ENCODE measurements at regions not wholly inside any gene's neighbourhood (a gene's known extent, or its start where the extent isn't known, plus 50 kb on each side); places are given as distances from the start of the nearest gene placed in this dataset.

DNA sequence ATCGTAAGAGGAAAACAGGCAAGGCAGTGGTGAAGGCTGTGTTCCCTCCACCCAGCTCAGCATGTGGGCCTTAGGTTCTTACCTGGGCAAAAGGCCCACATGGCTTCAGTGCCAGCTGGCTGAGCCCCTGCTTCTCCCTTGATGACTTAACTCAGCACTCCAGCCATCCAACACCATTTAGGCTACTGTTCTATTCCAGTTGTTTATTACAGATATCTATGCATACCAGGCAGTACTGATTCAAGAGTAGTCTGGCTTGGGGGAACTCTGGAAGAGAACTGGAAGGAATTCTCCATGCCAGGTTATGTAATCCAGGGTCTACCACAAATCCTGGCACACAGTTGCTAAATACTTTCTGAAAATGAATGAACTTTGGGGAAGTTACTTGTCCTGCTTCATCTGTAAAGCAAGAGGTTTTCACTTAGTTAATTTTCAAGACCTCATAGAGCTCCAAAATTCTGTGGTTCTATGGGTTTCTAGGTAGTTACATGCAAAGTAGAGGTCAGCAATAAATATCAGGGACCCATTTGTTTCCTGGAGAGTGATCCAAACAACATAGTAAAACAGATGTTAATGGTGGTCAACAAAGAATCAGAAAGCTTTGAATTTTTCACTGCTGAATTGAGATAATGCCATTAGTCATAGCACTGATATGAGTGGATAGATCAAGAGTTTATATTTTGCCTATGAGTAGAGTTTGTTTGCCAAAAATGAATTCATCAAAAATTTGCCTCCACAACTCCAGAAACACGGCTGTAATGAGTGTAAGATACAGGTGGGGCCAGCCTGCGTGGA, 88.2 kb upstream of the OSMR start:
- DNase-seq (ENCODE audit: low read depth, low spot score), result peak; percentile 57
- H3K4me3 ChIP-seq (ENCODE audit: low read depth, low read length), result no peak overlapping the region
- in situ Hi-C loops (cut with HindIII; ENCODE audit: low sequenced_read_pairs), result no loop called here
- TF ChIP-seq, protein P1, sequence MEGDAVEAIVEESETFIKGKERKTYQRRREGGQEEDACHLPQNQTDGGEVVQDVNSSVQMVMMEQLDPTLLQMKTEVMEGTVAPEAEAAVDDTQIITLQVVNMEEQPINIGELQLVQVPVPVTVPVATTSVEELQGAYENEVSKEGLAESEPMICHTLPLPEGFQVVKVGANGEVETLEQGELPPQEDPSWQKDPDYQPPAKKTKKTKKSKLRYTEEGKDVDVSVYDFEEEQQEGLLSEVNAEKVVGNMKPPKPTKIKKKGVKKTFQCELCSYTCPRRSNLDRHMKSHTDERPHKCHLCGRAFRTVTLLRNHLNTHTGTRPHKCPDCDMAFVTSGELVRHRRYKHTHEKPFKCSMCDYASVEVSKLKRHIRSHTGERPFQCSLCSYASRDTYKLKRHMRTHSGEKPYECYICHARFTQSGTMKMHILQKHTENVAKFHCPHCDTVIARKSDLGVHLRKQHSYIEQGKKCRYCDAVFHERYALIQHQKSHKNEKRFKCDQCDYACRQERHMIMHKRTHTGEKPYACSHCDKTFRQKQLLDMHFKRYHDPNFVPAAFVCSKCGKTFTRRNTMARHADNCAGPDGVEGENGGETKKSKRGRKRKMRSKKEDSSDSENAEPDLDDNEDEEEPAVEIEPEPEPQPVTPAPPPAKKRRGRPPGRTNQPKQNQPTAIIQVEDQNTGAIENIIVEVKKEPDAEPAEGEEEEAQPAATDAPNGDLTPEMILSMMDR (IDR thresholded peaks at IDR 0.05; ENCODE audit: low read depth, low read length), result no peak

DNA sequence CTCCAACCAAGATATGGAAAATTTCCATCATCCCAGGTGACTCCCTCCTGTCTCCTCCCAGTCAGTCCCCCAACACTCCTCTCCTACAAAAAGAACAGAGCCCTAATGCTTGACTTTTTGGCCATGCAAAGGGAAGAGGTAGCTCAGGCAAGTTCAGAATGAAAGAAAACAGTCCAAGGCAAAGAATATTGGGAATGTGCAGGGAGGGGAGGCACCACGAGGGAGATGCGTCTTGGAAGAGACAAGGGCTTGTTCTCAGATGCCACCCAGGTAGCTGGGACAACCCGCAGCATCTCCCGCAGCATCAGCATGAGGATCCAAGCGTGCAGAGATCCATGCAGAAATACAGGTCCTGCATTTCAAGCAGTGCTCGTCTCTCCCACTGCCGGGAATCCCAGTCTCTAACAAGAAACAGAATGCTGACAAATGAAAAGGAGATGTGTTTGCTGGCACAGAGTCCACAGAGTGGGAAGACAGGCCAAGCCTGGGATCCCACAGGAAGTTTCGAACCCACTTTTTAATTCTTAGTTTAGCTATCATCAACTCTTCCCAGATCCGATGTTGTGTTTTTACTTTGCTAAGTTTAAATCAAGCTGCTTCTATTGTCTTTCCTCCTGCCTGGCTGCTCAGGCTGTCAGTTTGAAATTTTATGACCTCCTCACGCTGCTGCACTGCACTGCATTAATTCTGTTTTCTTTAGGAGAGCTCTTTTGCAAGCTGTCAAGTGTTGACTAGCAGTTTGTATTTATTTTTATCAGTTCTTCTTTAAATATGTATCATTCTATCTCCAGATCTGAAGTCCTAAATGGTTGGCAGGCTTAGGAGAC, 86.8 kb upstream of the OSMR start:
- in situ Hi-C loops (cut with HindIII; ENCODE audit: low sequenced_read_pairs), result no loop called here
- no peak overlapping the region for H3K4me3 ChIP-seq (ENCODE audit: low read depth, low read length)
- DNase-seq (ENCODE audit: low read depth, low spot score), result no peak
- TF ChIP-seq, protein P1 (IDR thresholded peaks at IDR 0.05; ENCODE audit: low read depth, low read length), result no peak

DNA sequence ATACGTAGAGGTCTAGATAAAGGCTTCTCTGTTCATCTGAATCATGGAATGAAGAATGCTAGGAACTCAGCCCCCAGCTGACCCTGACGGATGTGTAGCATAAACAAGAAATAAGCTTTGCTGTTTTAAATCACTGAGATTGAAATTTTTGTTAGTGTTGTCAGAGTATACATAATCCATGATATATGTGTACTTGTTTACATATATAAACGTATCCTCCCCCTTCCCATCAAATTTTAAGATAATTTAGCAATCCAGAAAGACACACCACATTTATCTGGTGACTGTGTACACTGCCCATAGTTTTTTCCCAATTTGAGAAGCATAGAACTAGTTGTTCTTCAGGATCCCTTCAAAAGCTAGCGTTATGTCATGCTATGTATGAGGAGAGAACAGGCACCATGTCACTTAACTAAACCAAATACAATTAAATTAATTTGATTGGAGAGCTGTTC, 80.8 kb upstream of the OSMR start:
- peak; percentile 67 for DNase-seq (ENCODE audit: low read depth, low spot score)
- no peak overlapping the region for H3K4me3 ChIP-seq (ENCODE audit: low read depth, low read length)
- in situ Hi-C loops (cut with HindIII; ENCODE audit: low sequenced_read_pairs), result no loop called here
- TF ChIP-seq, protein P1 (IDR thresholded peaks at IDR 0.05; ENCODE audit: low read depth, low read length), result no peak

DNA sequence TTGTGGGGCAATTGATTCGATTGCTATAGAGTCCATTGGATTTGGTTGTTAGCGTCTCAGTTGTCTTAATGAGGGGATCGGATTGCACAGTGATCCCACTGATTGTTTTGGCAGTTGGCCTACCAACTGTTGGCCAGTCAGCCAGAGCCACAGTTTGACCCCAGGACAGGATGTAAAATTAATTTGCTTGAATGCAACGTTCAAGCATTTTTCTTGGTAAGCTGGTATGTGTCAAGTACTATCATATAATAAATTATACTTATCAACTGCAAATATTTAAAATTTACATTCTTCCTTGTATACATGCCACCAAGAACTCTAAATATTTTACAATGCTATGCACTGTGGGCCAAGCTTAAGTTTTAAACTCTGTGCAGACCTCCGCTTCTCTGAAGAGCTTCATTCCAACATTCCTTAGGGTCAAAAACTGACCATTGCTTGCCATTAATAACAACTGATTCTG, 80.4 kb upstream of the OSMR start:
- TF ChIP-seq, protein P1 (IDR thresholded peaks at IDR 0.05; ENCODE audit: low read depth, low read length), result no peak
- DNase-seq (ENCODE audit: low read depth, low spot score), result peak; percentile 83
- in situ Hi-C loops (cut with HindIII; ENCODE audit: low sequenced_read_pairs), result no loop called here
- H3K4me3 ChIP-seq (ENCODE audit: low read depth, low read length), result no peak overlapping the region

DNA sequence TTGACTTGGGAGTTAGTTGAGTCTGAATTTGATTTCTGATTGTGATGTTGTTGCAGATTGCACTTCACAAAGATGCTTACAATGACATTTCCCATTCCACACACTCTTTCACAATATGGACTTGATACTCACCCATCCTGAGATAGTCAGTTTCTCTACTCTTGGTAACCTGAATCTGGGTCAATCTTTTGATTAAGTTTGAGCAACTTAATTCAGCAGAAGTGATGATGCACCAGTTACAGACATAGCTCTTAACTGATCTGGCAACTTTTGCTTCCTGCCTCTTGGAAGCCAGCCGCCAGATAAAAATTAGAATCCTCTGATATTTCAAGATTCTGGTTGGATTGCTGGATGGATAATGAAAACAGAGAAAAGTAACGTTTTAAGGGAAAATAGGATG, 79.7 kb upstream of the OSMR start:
- H3K4me3 ChIP-seq (ENCODE audit: low read depth, low read length), result no peak overlapping the region
- TF ChIP-seq, protein P1 (IDR thresholded peaks at IDR 0.05; ENCODE audit: low read depth, low read length), result no peak
- DNase-seq (ENCODE audit: low read depth, low spot score), result no peak
- in situ Hi-C loops (cut with HindIII; ENCODE audit: low sequenced_read_pairs), result no loop called here

DNA sequence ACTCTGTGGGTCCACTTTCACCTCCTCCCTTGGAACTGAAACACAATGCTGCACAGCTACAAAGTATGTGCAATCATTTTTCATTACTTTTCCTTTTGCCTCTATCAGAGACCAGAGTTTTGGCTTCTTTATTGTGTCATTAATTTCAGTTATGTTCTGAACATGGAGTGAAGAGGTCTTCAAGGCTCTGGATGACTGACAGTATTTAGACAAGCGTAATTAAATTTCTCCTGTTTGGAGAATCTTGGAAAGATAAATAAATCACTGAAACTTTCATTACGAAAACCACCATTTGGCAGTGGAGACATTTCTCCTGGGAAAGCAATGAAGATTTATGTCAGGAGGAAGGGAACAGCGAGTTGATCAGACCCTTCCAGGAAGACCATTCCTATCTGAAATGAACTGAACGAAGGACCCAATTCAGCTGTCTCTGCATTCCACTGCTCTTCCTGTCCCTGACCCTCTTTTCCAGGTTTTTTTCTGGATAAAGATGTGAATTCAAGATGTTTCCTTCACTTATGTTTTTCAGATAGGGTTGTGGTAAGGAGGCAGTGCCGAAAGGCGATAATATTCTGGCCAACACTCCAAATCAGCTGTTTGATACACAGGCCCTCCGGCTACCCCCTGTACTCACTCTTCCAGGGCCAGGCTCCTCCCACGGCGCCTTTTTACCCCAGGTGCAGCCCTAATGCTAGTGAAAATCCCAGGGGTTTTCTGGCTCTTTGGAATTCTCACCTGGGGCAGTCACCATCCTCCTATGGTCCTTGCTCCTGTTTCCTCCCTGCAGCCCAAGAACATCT, 77.2 kb upstream of the OSMR start:
- no peak for DNase-seq (ENCODE audit: low read depth, low spot score)
- no peak overlapping the region for H3K4me3 ChIP-seq (ENCODE audit: low read depth, low read length)
- in situ Hi-C loops (cut with HindIII; ENCODE audit: low sequenced_read_pairs), result no loop called here
- TF ChIP-seq, protein P1 (IDR thresholded peaks at IDR 0.05; ENCODE audit: low read depth, low read length), result no peak
